Lower leg skin (tissue), 3 donors: ENCODE measurements at regions not wholly inside any gene's neighbourhood (a gene's known extent, or its start where the extent isn't known, plus 50 kb on each side); places are given as distances from the start of the nearest gene placed in this dataset.

ENCODE experiments used
- POLR2A ChIP-seq, 2 donors: fragments of 450-650 bp; IDR thresholded peaks; one replicate each; pipeline ENCODE4 v1.6.1; 2016 to 2017; ENCODE audit warnings: antibody characterized with exemption in 2 of 2, mild to moderate bottlenecking in 1 of 2, moderate library complexity in 1 of 2
- TF ChIP-seq, protein P1 (sequence below), 3 donors: fragments of 450-650 bp; IDR thresholded peaks; one replicate each; pipeline ENCODE4 v1.5.1; 2016; ENCODE audit warnings: antibody characterized with exemption in 3 of 3, mild to moderate bottlenecking in 3 of 3, moderate library complexity in 2 of 3

DNA sequence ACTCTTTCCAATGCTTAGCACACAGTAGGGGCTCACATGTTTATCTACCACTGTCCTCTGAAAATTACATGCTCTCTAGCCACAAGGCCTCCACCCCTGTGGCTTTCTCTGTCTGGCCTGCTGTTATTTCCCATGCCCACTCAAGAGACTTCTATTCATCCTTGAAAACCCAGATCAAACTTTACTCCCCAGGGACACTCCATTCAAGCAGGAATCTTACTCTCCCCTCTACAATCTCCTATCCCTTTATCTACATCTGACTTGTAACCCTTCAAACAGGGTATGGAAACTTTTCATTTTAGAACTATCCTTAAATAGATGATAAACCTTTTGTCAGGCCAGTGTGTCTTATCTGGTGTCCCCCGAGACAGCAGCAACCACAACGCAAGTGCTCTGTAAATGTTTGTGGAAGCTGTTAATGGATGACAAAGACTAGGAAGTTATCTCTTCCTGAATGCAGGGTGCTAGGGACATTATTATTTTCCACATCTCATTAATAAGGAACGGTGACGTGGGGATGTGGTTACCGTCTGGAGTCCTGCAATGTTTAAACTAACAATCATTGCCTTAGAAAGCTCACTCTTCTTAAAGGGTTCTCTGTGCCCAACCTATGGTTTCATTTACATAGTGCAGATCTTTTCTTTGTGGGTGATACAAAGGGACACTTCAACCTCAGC lies 322.3 kb downstream of the ARRDC4 start:
- TF ChIP-seq, protein P1, sequence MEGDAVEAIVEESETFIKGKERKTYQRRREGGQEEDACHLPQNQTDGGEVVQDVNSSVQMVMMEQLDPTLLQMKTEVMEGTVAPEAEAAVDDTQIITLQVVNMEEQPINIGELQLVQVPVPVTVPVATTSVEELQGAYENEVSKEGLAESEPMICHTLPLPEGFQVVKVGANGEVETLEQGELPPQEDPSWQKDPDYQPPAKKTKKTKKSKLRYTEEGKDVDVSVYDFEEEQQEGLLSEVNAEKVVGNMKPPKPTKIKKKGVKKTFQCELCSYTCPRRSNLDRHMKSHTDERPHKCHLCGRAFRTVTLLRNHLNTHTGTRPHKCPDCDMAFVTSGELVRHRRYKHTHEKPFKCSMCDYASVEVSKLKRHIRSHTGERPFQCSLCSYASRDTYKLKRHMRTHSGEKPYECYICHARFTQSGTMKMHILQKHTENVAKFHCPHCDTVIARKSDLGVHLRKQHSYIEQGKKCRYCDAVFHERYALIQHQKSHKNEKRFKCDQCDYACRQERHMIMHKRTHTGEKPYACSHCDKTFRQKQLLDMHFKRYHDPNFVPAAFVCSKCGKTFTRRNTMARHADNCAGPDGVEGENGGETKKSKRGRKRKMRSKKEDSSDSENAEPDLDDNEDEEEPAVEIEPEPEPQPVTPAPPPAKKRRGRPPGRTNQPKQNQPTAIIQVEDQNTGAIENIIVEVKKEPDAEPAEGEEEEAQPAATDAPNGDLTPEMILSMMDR (IDR thresholded peaks at IDR 0.05), result no peak
- TF ChIP-seq POLR2A (IDR thresholded peaks at IDR 0.05), result no peak
